Kidney (tissue), 13 donors: ENCODE measurements at regions not wholly inside any gene's neighbourhood (a gene's known extent, or its start where the extent isn't known, plus 50 kb on each side); places are given as distances from the start of the nearest gene placed in this dataset.

ENCODE experiments used
- DNase-seq, 5 donors: peaks; one replicate each; pipeline ENCODE4 v3.0.0-alpha.2; 2013 to 2020
- FAIRE-seq: peaks from 2 replicates; lab custom pipeline; 2012; peaks lifted over from hg19 to GRCh38; lab: Jason Lieb, UNC
- H3K27ac ChIP-seq, 2 donors: one replicate each; pipeline ENCODE4 v1.7.0; 2013; ENCODE audit warnings: low read depth in 2 of 2, low read length in 2 of 2, inconsistent platforms in 1 of 2
- H3K27me3 ChIP-seq: one replicate; pipeline ENCODE4 v1.7.1; 2013; ENCODE audit warnings: low read length, inconsistent platforms; ENCODE audit not compliant: control insufficient read depth, insufficient read depth
- H3K36me3 ChIP-seq, 3 donors: one replicate each; pipeline versions ENCODE4 v1.7.0 to v1.7.1; 2013; ENCODE audit warnings: low read length in 3 of 3, control low read depth in 1 of 3, inconsistent platforms in 1 of 3; ENCODE audit not compliant: insufficient read depth in 3 of 3, control insufficient read depth in 2 of 3
- H3K4me1 ChIP-seq, 3 donors: one replicate each; pipeline versions ENCODE4 v1.7.0 to v1.7.1; 2013; ENCODE audit warnings: low read length in 3 of 3, inconsistent platforms in 1 of 3, low read depth in 1 of 3; ENCODE audit not compliant: control insufficient read depth in 2 of 3, insufficient read depth in 2 of 3
- H3K4me3 ChIP-seq, 3 donors: one replicate each; pipeline versions ENCODE4 v1.7.0 to v1.8.1; 2013; ENCODE audit warnings: low read length in 3 of 3, control low read depth in 1 of 3, inconsistent platforms in 1 of 3
- H3K9ac ChIP-seq, 3 donors: one replicate each; pipeline versions ENCODE4 v1.7.0 to v1.7.1; 2013; ENCODE audit warnings: low read length in 3 of 3, control low read depth in 1 of 3, inconsistent platforms in 1 of 3
- H3K9me3 ChIP-seq, 3 donors: one replicate each; pipeline versions ENCODE4 v1.7.0 to v1.7.1; 2013; ENCODE audit warnings: low read length in 3 of 3, control low read depth in 1 of 3, inconsistent platforms in 1 of 3; ENCODE audit not compliant: control insufficient read depth in 2 of 3, insufficient read depth in 1 of 3
- CTCF ChIP-seq: IDR thresholded peaks from 3 replicates; pipeline ENCODE4 v1.5.1; 2012; ENCODE audit warnings: mild to moderate bottlenecking, moderate library complexity, borderline replicate concordance; ENCODE audit not compliant: insufficient read depth; ENCODE audit errors: extremely low read depth
- intact Hi-C: fragments of 100-400 bp; cut with DNase I; formaldehyde crosslinking; loops from one replicate; pipeline ENCODE4 v1.11.1; 2022
- donor health status: control.
- donor health status: control.
- donor health status: control.
- donor health status: control.
- donor health status: control.
- donor health status: DM: yes; HTN: yes; CAD: no.
- donor health status: Normal renal cell carcinoma (clear cell type).

- Histone ChIP-seq H3K9me3 (no peaks in the 10 kb centered on the region), H3K4me1 (peaks cover 0 to 3% (median 0%) of the 10 kb centered on the region in 3 donors), H3K27ac (no peak overlapping the region), H3K36me3 (no peaks in the 10 kb centered on the region), H3K4me3 (no peak overlapping the region), H3K27me3 (no peaks in the 10 kb centered on the region), H3K9ac (no peak overlapping the region)
- DNase-seq (no peak), FAIRE-seq (no peak)
- intact Hi-C loops, result no loop called here
- no peak for TF ChIP-seq CTCF
Measured at GRCh38 chr1:106564192-106564591, 492.3 kb upstream of the PRMT6 start.

GRCh38 chr1:106568201-106568974, 488.1 kb upstream of the PRMT6 start:
- H3K4me1 ChIP-seq, result peaks cover 0 to 3% (median 0%) of the 10 kb centered on the region in 3 donors
- no peak for TF ChIP-seq CTCF
- FAIRE-seq, result peak; percentile 19
- intact Hi-C loops, result no loop called here
- H3K9me3 ChIP-seq, result no peaks in the 10 kb centered on the region
- no peaks in the 10 kb centered on the region for H3K36me3 ChIP-seq
- peak overlapping the region in 1 of 2 donors; percentile 20 for H3K27ac ChIP-seq
- H3K4me3 ChIP-seq, result no peak overlapping the region
- DNase-seq, result peak in 2 of 5 donors; percentile 45 to 57
- H3K9ac ChIP-seq, result no peak overlapping the region
- H3K27me3 ChIP-seq, result no peaks in the 10 kb centered on the region

- TF ChIP-seq CTCF, result no peak
- Histone ChIP-seq H3K36me3 (no peaks in the 10 kb centered on the region), H3K27me3 (no peaks in the 10 kb centered on the region), H3K4me1 (peaks cover 0 to 3% (median 0%) of the 10 kb centered on the region in 3 donors), H3K9ac (no peak overlapping the region), H3K27ac (no peak overlapping the region), H3K9me3 (no peaks in the 10 kb centered on the region), H3K4me3 (no peak overlapping the region)
- DNase-seq (no peak), FAIRE-seq (no peak)
- intact Hi-C loops, result no loop called here
Measured at GRCh38 chr1:106571109-106571508, 485.4 kb upstream of the PRMT6 start.

- Histone ChIP-seq H3K4me1 (no peaks in the 10 kb centered on the region), H3K4me3 (no peak overlapping the region), H3K9ac (no peak overlapping the region), H3K27ac (no peak overlapping the region), H3K36me3 (no peaks in the 10 kb centered on the region), H3K27me3 (no peaks in the 10 kb centered on the region), H3K9me3 (no peaks in the 10 kb centered on the region)
- no peak for FAIRE-seq
- intact Hi-C loops, result no loop called here
- no peak for TF ChIP-seq CTCF
- DNase-seq, result no peak
Measured at GRCh38 chr1:106584107-106584506, 472.4 kb upstream of the PRMT6 start.
